ENCODE measurements at regions not wholly inside any gene's neighbourhood (a gene's known extent, or its start where the extent isn't known, plus 50 kb on each side); places are given as distances from the start of the nearest gene placed in this dataset.
A peak's percentile ranks its signal among the peaks of the same experiment; 100 is the strongest.

- no peak overlapping the region for H3K27ac Mint-ChIP-seq
- peaks cover 14% of the 10 kb centered on the region for H3K27me3 ChIP-seq (ENCODE audit: control insufficient read depth, insufficient read depth, low read length)
- peaks cover 0 to 4% of the 10 kb centered on the region in 2 donors for H3K4me1 Mint-ChIP-seq
- H3K27ac ChIP-seq (ENCODE audit: low read length), result no peak overlapping the region
- WGBS (ENCODE audit: insufficient coverage), result 89% methylated on average over 7 of the region's 7 CpGs
- no peaks in the 10 kb centered on the region for H3K36me3 ChIP-seq (ENCODE audit: control insufficient read depth, insufficient read depth, low read length)
- DNase-seq (peak in 1 of 2 donors; percentile 51), ATAC-seq (no peak)
- H3K9me3 Mint-ChIP-seq, result no peaks in the 10 kb centered on the region
- no peaks in the 10 kb centered on the region for H3K9me3 ChIP-seq (ENCODE audit: control insufficient read depth, insufficient read depth, low read length)
- H3K27me3 Mint-ChIP-seq (ENCODE audit: low read depth in 2 of 2), result peaks cover 46 to 90% of the 10 kb centered on the region in 2 donors
- H3K36me3 Mint-ChIP-seq, result no peaks in the 10 kb centered on the region
- no peak for TF ChIP-seq CTCF (IDR thresholded peaks at IDR 0.05)
- H3K4me1 ChIP-seq (ENCODE audit: control insufficient read depth, insufficient read depth, low read length), result no peaks in the 10 kb centered on the region
- H3K4me3 Mint-ChIP-seq, result no peak overlapping the region
- H3K4me3 ChIP-seq (ENCODE audit: low read length), result no peak overlapping the region
- intact Hi-C loops (cut with micrococcal nuclease), result no loop called here
These were observed 187.3 kb upstream of the LEF1 start for GRCh38 chr4:108355902-108356535.

- 59% methylated on average over 3 of the region's 4 CpGs for WGBS (ENCODE audit: insufficient coverage)
- intact Hi-C loops (cut with micrococcal nuclease), result no loop called here
- Histone ChIP-seq H3K4me1 (ENCODE audit: control insufficient read depth, insufficient read depth, low read length) (no peaks in the 10 kb centered on the region), H3K27me3 (ENCODE audit: control insufficient read depth, insufficient read depth, low read length) (peaks cover 7% of the 10 kb centered on the region), H3K36me3 (ENCODE audit: control insufficient read depth, insufficient read depth, low read length) (no peaks in the 10 kb centered on the region), H3K9me3 (ENCODE audit: control insufficient read depth, insufficient read depth, low read length) (no peaks in the 10 kb centered on the region), H3K4me3 (ENCODE audit: low read length) (no peak overlapping the region), H3K27ac (ENCODE audit: low read length) (no peak overlapping the region)
- H3K9me3 Mint-ChIP-seq, result no peaks in the 10 kb centered on the region
- no peak overlapping the region for H3K27ac Mint-ChIP-seq
- DNase-seq (peak in 1 of 2 donors; percentile 84), ATAC-seq (peak in 2 of 3 donors; percentile 24 to 57)
- H3K4me1 Mint-ChIP-seq, result no peaks in the 10 kb centered on the region
- no peak for TF ChIP-seq CTCF (IDR thresholded peaks at IDR 0.05)
- no peaks in the 10 kb centered on the region for H3K36me3 Mint-ChIP-seq
- peaks cover 42 to 83% of the 10 kb centered on the region in 2 donors for H3K27me3 Mint-ChIP-seq (ENCODE audit: low read depth in 2 of 2)
- no peak overlapping the region for H3K4me3 Mint-ChIP-seq
These were observed 186.6 kb upstream of the LEF1 start for GRCh38 chr4:108355186-108355901.

GRCh38 chr4:108352664-108353308, 184.1 kb upstream of the LEF1 start:
- no peaks in the 10 kb centered on the region for H3K4me1 ChIP-seq (ENCODE audit: control insufficient read depth, insufficient read depth, low read length)
- H3K4me3 ChIP-seq (ENCODE audit: low read length), result no peak overlapping the region
- Mint-ChIP-seq H3K27me3 (ENCODE audit: low read depth in 2 of 2) (peaks cover 31 to 68% of the 10 kb centered on the region in 2 donors), H3K36me3 (no peaks in the 10 kb centered on the region), H3K4me1 (no peaks in the 10 kb centered on the region), H3K27ac (no peak overlapping the region), H3K9me3 (no peaks in the 10 kb centered on the region), H3K4me3 (no peak overlapping the region)
- peaks cover 2% of the 10 kb centered on the region for H3K27me3 ChIP-seq (ENCODE audit: control insufficient read depth, insufficient read depth, low read length)
- intact Hi-C loops (cut with micrococcal nuclease), result no loop called here
- no peaks in the 10 kb centered on the region for H3K36me3 ChIP-seq (ENCODE audit: control insufficient read depth, insufficient read depth, low read length)
- DNase-seq (no peak), ATAC-seq (no peak)
- no peak for TF ChIP-seq CTCF (IDR thresholded peaks at IDR 0.05)
- 69% methylated on average over 4 of the region's 6 CpGs for WGBS (ENCODE audit: insufficient coverage)
- H3K27ac ChIP-seq (ENCODE audit: low read length), result no peak overlapping the region
- no peaks in the 10 kb centered on the region for H3K9me3 ChIP-seq (ENCODE audit: control insufficient read depth, insufficient read depth, low read length)
